ENCODE measurements at regions not wholly inside any gene's neighbourhood (a gene's known extent, or its start where the extent isn't known, plus 50 kb on each side); places are given as distances from the start of the nearest gene placed in this dataset.
A peak's percentile ranks its signal among the peaks of the same experiment; 100 is the strongest.

DNA sequence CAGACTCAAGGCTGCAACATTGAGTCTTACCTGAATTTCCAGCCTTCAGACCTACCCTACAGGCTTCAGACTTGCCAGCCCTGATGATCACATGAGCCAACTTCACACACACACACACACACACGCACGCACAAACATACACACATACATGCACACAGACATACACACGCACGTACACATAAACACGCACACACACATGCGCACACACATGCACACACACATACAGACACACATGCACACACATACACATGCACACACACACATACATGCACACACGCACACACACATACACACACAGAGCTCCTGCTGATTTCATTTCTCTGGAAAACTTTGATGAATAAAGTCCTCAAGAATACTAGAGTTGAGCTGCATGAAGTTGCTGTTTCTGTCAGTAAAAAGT lies 78.3 kb upstream of the SLC2A1 start:
- 96 to 97% methylated on average over 7 of the region's 7 CpGs for WGBS, 2 donors
- DNase-seq: no peak
- ATAC-seq: no peak
- H3K27me3 ChIP-seq: no peaks in the 10 kb centered on the region
- no peaks in the 10 kb centered on the region for H3K4me1 ChIP-seq
- intact Hi-C loops (cut with DNase I): no loop called here
- TF ChIP-seq, protein P1, sequence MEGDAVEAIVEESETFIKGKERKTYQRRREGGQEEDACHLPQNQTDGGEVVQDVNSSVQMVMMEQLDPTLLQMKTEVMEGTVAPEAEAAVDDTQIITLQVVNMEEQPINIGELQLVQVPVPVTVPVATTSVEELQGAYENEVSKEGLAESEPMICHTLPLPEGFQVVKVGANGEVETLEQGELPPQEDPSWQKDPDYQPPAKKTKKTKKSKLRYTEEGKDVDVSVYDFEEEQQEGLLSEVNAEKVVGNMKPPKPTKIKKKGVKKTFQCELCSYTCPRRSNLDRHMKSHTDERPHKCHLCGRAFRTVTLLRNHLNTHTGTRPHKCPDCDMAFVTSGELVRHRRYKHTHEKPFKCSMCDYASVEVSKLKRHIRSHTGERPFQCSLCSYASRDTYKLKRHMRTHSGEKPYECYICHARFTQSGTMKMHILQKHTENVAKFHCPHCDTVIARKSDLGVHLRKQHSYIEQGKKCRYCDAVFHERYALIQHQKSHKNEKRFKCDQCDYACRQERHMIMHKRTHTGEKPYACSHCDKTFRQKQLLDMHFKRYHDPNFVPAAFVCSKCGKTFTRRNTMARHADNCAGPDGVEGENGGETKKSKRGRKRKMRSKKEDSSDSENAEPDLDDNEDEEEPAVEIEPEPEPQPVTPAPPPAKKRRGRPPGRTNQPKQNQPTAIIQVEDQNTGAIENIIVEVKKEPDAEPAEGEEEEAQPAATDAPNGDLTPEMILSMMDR (IDR thresholded peaks at IDR 0.05): no peak
- no peaks in the 10 kb centered on the region for H3K36me3 ChIP-seq
- no peak overlapping the region for H3K4me3 ChIP-seq
- no peaks in the 10 kb centered on the region for H3K9me3 ChIP-seq
- no peak overlapping the region for H3K27ac ChIP-seq

DNA sequence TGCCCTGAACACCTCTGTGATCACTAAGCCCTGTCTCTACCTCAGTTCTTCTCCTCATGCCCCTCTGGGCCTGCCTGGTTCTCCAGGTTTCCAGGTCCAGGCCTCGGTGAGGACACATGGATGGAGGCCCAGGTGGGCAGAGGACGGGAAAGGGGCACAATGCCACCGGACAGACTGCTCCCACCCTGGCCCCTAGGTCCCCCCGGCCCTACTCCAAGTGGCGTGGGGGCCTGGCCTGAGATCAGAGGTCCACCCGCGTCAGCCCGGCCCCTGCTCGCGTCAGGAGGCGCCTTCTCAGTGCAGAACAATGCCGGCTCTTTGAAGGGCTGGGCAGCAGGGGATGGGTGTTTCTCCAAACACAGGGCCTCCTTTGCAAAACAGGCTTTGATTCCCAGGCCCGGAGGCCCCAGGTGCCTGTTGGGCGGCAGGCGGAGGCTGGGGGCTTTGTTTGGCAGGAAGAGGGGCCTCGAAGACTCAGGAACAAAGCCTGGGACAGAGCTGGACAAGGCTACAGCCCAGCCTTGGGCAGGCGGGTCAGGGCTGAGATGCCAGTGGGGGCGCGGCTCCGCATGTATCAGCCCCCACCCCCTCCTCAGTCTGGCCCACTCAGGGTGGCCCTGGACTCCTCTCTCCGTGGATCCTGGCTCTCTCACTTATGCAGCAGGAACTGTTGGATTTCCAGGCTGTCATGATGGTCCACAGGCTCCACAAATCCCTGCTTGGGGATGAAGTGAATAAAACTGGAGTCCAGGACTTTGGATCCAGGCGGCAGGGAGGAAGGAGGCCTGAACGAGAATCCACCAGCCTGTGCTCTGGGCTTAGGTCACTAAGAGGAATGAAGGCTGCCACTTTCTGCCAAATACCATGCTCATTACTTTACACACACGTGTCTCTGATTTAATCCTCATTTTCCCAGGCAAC lies 77.4 kb upstream of the SLC2A1 start:
- intact Hi-C loops (cut with DNase I): no loop called here
- Histone ChIP-seq H3K36me3 (no peaks in the 10 kb centered on the region), H3K4me3 (no peak overlapping the region), H3K27ac (no peak overlapping the region), H3K27me3 (no peaks in the 10 kb centered on the region), H3K9me3 (no peaks in the 10 kb centered on the region), H3K4me1 (no peaks in the 10 kb centered on the region)
- ATAC-seq (no peak), DNase-seq (no peak)
- 86 to 87% methylated on average over 24 of the region's 24 CpGs for WGBS, 2 donors
- TF ChIP-seq, protein P1 (IDR thresholded peaks at IDR 0.05): no peak

DNA sequence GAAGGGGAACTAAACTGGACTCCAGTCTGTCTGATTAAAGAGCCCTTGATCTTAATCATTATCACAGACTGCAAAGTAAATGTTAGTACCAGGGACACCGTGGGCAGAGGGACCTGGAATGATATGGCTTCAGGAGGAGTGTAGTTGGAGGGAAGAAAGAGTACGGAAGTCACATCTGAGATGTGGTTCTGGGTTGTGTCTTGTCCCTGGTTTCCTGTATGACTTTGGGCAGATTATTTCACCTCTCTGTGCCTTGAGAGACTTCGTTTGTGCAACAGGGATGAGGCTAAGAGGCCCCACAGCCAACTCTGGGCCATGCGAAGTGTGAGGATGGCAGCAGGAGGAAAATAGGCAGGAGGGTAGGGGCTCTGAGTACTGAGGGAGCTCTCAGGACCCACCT lies 76.1 kb upstream of the SLC2A1 start:
- H3K27ac ChIP-seq: peak overlapping the region in 1 of 10 donors; percentile 46
- 75 to 85% methylated on average over 4 of the region's 4 CpGs for WGBS, 2 donors
- intact Hi-C loops (cut with DNase I): no loop called here
- ATAC-seq (no peak), DNase-seq (no peak)
- H3K4me1 ChIP-seq: no peaks in the 10 kb centered on the region
- H3K36me3 ChIP-seq: no peaks in the 10 kb centered on the region
- H3K9me3 ChIP-seq: no peaks in the 10 kb centered on the region
- no peak overlapping the region for H3K4me3 ChIP-seq
- no peaks in the 10 kb centered on the region for H3K27me3 ChIP-seq
- TF ChIP-seq, protein P1 (IDR thresholded peaks at IDR 0.05): no peak

DNA sequence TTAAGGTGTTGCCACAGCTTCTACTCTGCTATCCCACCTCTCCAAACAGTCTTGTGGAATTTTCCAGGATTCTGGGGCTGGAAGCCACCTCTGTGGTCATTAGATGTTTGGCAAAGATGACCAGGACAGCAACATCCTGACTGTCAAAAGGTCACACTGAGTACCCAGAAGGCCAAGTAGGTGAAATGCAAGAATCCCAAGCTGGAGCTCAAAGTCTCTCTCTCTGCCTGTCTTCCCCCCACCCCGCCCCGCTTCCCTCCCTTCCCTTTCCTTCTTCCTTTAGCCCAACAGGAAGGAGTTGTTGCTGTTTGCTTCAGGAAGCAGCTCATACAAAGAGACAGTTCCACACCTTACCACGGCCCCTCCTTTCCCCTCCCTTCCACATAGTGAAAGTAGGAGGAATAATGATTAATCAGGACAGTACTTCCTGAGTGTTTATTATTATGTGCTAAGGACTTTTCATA lies 75.6 kb upstream of the SLC2A1 start:
- Histone ChIP-seq H3K9me3 (no peaks in the 10 kb centered on the region), H3K27ac (peak overlapping the region in 1 of 10 donors; percentile 46), H3K27me3 (no peaks in the 10 kb centered on the region), H3K4me1 (no peaks in the 10 kb centered on the region), H3K36me3 (no peaks in the 10 kb centered on the region), H3K4me3 (no peak overlapping the region)
- 42 to 57% methylated on average over 3 of the region's 3 CpGs for WGBS, 2 donors
- ATAC-seq (peak in 2 of 8 donors; percentile 37 to 50), DNase-seq (no peak)
- intact Hi-C loops (cut with DNase I): no loop called here
- TF ChIP-seq, protein P1 (IDR thresholded peaks at IDR 0.05): no peak

Measured in heart right ventricle (tissue), 16 donors.